Prostate gland (tissue), 2 donors: ENCODE measurements at regions not wholly inside any gene's neighbourhood (a gene's known extent, or its start where the extent isn't known, plus 50 kb on each side); places are given as distances from the start of the nearest gene placed in this dataset.

Source experiments
- POLR2AphosphoS5 ChIP-seq: sonication (generic); formaldehyde crosslinking; IDR thresholded peaks from one replicate; pipeline ENCODE4 v1.6.1; 2017; ENCODE audit warnings: antibody characterized with exemption
- TF ChIP-seq, protein P1 (sequence below), 4 experiments: fragments of 200-600 bp in 2 of 4; fragments of 450-650 bp in 2 of 4; sonication (generic) in 2 of 4; IDR thresholded peaks; 1 replicate in 3 of 4; 2 replicates in 1 of 4; pipeline ENCODE4 v1.5.1; 2016 to 2019; ENCODE audit warnings: antibody characterized with exemption in 4 of 4, mild to moderate bottlenecking in 2 of 4, moderate library complexity in 2 of 4

DNA sequence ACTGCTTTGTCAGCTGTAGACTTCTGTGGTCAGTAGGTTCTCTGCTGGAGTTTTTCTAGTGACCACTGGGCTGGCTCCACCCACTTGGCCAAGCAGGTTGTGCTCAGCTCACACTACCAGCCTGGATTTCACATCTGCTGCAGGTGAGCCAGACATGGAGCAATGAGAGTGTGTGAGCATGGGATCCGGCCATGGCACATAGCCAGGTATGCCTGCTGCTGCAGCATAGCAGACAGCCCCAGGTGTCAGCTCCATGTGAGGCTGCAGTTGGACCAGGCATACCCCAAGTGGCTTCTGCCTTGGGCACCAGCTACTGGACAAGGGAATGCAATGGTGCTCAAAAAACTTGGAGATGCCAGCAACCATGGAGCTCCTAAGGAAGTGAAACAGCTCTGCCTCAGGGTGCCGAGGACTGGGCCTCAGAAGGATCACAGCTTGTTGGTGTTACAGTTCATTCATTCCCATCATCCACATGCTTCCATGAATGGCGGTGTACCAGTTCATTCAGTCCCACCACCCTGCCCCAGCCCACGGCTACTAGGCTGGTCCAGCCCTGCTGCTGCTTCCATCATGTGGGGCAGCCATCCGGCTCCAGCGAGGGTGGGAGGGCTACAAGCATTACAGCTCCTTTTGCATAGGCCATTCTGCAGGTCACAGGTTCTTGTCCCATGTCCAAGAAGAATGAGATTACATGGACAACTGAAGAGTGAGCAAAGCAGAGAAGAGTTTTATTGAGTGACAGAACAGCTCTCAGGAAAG is 389.1 kb upstream of the PCDH7 start:
- TF ChIP-seq, protein P1, sequence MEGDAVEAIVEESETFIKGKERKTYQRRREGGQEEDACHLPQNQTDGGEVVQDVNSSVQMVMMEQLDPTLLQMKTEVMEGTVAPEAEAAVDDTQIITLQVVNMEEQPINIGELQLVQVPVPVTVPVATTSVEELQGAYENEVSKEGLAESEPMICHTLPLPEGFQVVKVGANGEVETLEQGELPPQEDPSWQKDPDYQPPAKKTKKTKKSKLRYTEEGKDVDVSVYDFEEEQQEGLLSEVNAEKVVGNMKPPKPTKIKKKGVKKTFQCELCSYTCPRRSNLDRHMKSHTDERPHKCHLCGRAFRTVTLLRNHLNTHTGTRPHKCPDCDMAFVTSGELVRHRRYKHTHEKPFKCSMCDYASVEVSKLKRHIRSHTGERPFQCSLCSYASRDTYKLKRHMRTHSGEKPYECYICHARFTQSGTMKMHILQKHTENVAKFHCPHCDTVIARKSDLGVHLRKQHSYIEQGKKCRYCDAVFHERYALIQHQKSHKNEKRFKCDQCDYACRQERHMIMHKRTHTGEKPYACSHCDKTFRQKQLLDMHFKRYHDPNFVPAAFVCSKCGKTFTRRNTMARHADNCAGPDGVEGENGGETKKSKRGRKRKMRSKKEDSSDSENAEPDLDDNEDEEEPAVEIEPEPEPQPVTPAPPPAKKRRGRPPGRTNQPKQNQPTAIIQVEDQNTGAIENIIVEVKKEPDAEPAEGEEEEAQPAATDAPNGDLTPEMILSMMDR (IDR thresholded peaks at IDR 0.05): no peak
- no peak for TF ChIP-seq POLR2AphosphoS5
